ENCODE measurements at regions not wholly inside any gene's neighbourhood (a gene's known extent, or its start where the extent isn't known, plus 50 kb on each side); places are given as distances from the start of the nearest gene placed in this dataset.
A peak's percentile ranks its signal among the peaks of the same experiment; 100 is the strongest.

GRCh38 chr13:87358319-87358718 is 312.9 kb upstream of the SLITRK5 start:
- no peaks in the 10 kb centered on the region for H3K9me3 ChIP-seq (ENCODE audit: low read length)
- no peaks in the 10 kb centered on the region for H4K20me1 ChIP-seq (ENCODE audit: insufficient read depth, low read length)
- H3K4me1 ChIP-seq (ENCODE audit: insufficient read depth, low read length, poor library complexity, severe bottlenecking): no peaks in the 10 kb centered on the region
- no peak overlapping the region for H2AFZ ChIP-seq (ENCODE audit: low read length)
- no peak for DNase-seq (ENCODE audit: low spot score)
- CTCF ChIA-PET (ENCODE audit: unreplicated experiment): no interaction called here
- no TSS peak for BruUV-seq (replicated peaks)
- H3K27ac ChIP-seq (ENCODE audit: low read depth, low read length, poor library complexity, severe bottlenecking): no peak overlapping the region
- no peak overlapping the region for H3K4me3 ChIP-seq (ENCODE audit: low read depth, low read length, poor library complexity, severe bottlenecking)
- intact Hi-C loops (cut with micrococcal nuclease; ENCODE audit: unreplicated experiment): no loop called here
- POLR2A ChIA-PET: interaction anchor here (1.0 to 1.5 kb wide), 4 partner anchors 12 to 19 kb away, joined by 3 to 6 read pairs (median 5); no protein-coding TSS in a partner anchor
- H3K36me3 ChIP-seq (ENCODE audit: insufficient read depth, low read length): no peaks in the 10 kb centered on the region
- H3K4me2 ChIP-seq (ENCODE audit: low read length): no peak overlapping the region
- no peaks in the 10 kb centered on the region for H3K79me2 ChIP-seq (ENCODE audit: insufficient read depth, low read depth, low read length)
- no peak for TF ChIP-seq CTCF (conservative IDR thresholded peaks at IDR 0.05; ENCODE audit: low read length)
- TF ChIP-seq EZH2phosphoT487 (IDR thresholded peaks at IDR 0.05; ENCODE audit: borderline replicate concordance, low read depth, low read length): no peak
- no peaks in the 10 kb centered on the region for H3K9me2 ChIP-seq (ENCODE audit: insufficient read depth, low read length)

- no peak for DNase-seq (ENCODE audit: low spot score)
- ChIA-PET CTCF (ENCODE audit: unreplicated experiment) (no interaction called here), POLR2A (no interaction called here)
- intact Hi-C loops (cut with micrococcal nuclease; ENCODE audit: unreplicated experiment): no loop called here
- no TSS peak for BruUV-seq (replicated peaks)
- Histone ChIP-seq H3K9me3 (ENCODE audit: low read length) (no peaks in the 10 kb centered on the region), H3K4me3 (ENCODE audit: low read depth, low read length, poor library complexity, severe bottlenecking) (no peak overlapping the region), H3K79me2 (ENCODE audit: insufficient read depth, low read depth, low read length) (no peaks in the 10 kb centered on the region), H2AFZ (ENCODE audit: low read length) (no peak overlapping the region), H3K36me3 (ENCODE audit: insufficient read depth, low read length) (no peaks in the 10 kb centered on the region), H3K4me2 (ENCODE audit: low read length) (no peak overlapping the region), H3K9me2 (ENCODE audit: insufficient read depth, low read length) (no peaks in the 10 kb centered on the region), H3K27ac (ENCODE audit: low read depth, low read length, poor library complexity, severe bottlenecking) (no peak overlapping the region), H3K4me1 (ENCODE audit: insufficient read depth, low read length, poor library complexity, severe bottlenecking) (no peaks in the 10 kb centered on the region), H4K20me1 (ENCODE audit: insufficient read depth, low read length) (no peaks in the 10 kb centered on the region)
- no peak for TF ChIP-seq CTCF (conservative IDR thresholded peaks at IDR 0.05; ENCODE audit: low read length)
- no peak for TF ChIP-seq EZH2phosphoT487 (IDR thresholded peaks at IDR 0.05; ENCODE audit: borderline replicate concordance, low read depth, low read length)
Measured at GRCh38 chr13:87361216-87361615, 310.0 kb upstream of the SLITRK5 start.

- Histone ChIP-seq H3K4me2 (ENCODE audit: low read length) (no peak overlapping the region), H3K27ac (ENCODE audit: low read depth, low read length, poor library complexity, severe bottlenecking) (no peak overlapping the region), H2AFZ (ENCODE audit: low read length) (0 out of 2 replicates have a peak overlapping the region, but pooled peaks have one; percentile 26), H3K79me2 (ENCODE audit: insufficient read depth, low read depth, low read length) (no peaks in the 10 kb centered on the region), H3K9me2 (ENCODE audit: insufficient read depth, low read length) (no peaks in the 10 kb centered on the region), H4K20me1 (ENCODE audit: insufficient read depth, low read length) (no peaks in the 10 kb centered on the region), H3K4me3 (ENCODE audit: low read depth, low read length, poor library complexity, severe bottlenecking) (no peak overlapping the region), H3K36me3 (ENCODE audit: insufficient read depth, low read length) (no peaks in the 10 kb centered on the region), H3K9me3 (ENCODE audit: low read length) (no peaks in the 10 kb centered on the region), H3K4me1 (ENCODE audit: insufficient read depth, low read length, poor library complexity, severe bottlenecking) (no peaks in the 10 kb centered on the region)
- ChIA-PET POLR2A (interaction anchor here (1.0 to 1.3 kb wide), 2 partner anchors 9 to 29 kb away, joined by 3 read pairs; no protein-coding TSS in a partner anchor), CTCF (ENCODE audit: unreplicated experiment) (no interaction called here)
- no peak for DNase-seq (ENCODE audit: low spot score)
- BruUV-seq (replicated peaks): no TSS peak
- TF ChIP-seq EZH2phosphoT487 (IDR thresholded peaks at IDR 0.05; ENCODE audit: borderline replicate concordance, low read depth, low read length): no peak
- TF ChIP-seq CTCF (conservative IDR thresholded peaks at IDR 0.05; ENCODE audit: low read length): no peak
- intact Hi-C loops (cut with micrococcal nuclease; ENCODE audit: unreplicated experiment): no loop called here
Measured at GRCh38 chr13:87368639-87369038, 302.5 kb upstream of the SLITRK5 start.
